GM19324 (cell line): ENCODE measurements at regions not wholly inside any gene's neighbourhood (a gene's known extent, or its start where the extent isn't known, plus 50 kb on each side); places are given as distances from the start of the nearest gene placed in this dataset.
"Not testable (repeated sequence)": the region's sequence is repeated elsewhere in the genome, so short reads cannot be mapped to it uniquely, and the experiment has no call there.

Experiments used
- ATAC-seq: cut with Tn5 transposase; IDR thresholded peaks from one replicate; pipeline ENCODE4 v1.9.1; 2021; ENCODE audit warnings: mild to moderate bottlenecking, moderate library complexity; ENCODE audit not compliant: unreplicated experiment, low FRiP score

- ATAC-seq, result not testable (repeated sequence)
Measured at GRCh38 chr7:150045596-150045995, 171.8 kb downstream of the ATP6V0E2 start.

GRCh38 chr7:150046290-150047194 lies 172.8 kb downstream of the ATP6V0E2 start:
- not testable (repeated sequence) for ATAC-seq

- not testable (repeated sequence) for ATAC-seq
Measured at GRCh38 chr7:150047329-150047728, 173.6 kb downstream of the ATP6V0E2 start.

- not testable (repeated sequence) for ATAC-seq
Measured at GRCh38 chr7:150047772-150048171, 174.0 kb downstream of the ATP6V0E2 start.

- not testable (repeated sequence) for ATAC-seq
Measured at GRCh38 chr7:150048244-150049011, 174.7 kb downstream of the ATP6V0E2 start.

GRCh38 chr7:150049012-150049655 lies 175.4 kb downstream of the ATP6V0E2 start:
- ATAC-seq, result not testable (repeated sequence)

GRCh38 chr7:150053396-150053795 lies 179.6 kb downstream of the ATP6V0E2 start:
- ATAC-seq, result not testable (repeated sequence)

GRCh38 chr7:150054242-150054641 lies 180.5 kb downstream of the ATP6V0E2 start:
- not testable (repeated sequence) for ATAC-seq

- ATAC-seq, result peak; percentile 84
Measured at GRCh38 chr7:150060259-150061221, 186.8 kb downstream of the ATP6V0E2 start.

GRCh38 chr7:150063195-150063594 lies 189.4 kb downstream of the ATP6V0E2 start:
- not testable (repeated sequence) for ATAC-seq

GRCh38 chr7:150069555-150070313 lies 196.0 kb downstream of the ATP6V0E2 start:
- ATAC-seq, result not testable (repeated sequence)

GRCh38 chr7:150077543-150077942 lies 203.8 kb downstream of the ATP6V0E2 start:
- ATAC-seq, result not testable (repeated sequence)

- not testable (repeated sequence) for ATAC-seq
Measured at GRCh38 chr7:150081865-150082264, 208.1 kb downstream of the ATP6V0E2 start.

GRCh38 chr7:150084724-150085123 lies 211.0 kb downstream of the ATP6V0E2 start:
- ATAC-seq, result not testable (repeated sequence)

GRCh38 chr7:150087478-150087877 lies 213.7 kb downstream of the ATP6V0E2 start:
- ATAC-seq, result not testable (repeated sequence)

- ATAC-seq, result not testable (repeated sequence)
Measured at GRCh38 chr7:150089139-150089538, 215.4 kb downstream of the ATP6V0E2 start.

- ATAC-seq, result not testable (repeated sequence)
Measured at GRCh38 chr7:150090776-150091175, 217.0 kb downstream of the ATP6V0E2 start.

- not testable (repeated sequence) for ATAC-seq
Measured at GRCh38 chr7:150093897-150094296, 220.1 kb downstream of the ATP6V0E2 start.
